ENCODE measurements at regions not wholly inside any gene's neighbourhood (a gene's known extent, or its start where the extent isn't known, plus 50 kb on each side); places are given as distances from the start of the nearest gene placed in this dataset.

DNA sequence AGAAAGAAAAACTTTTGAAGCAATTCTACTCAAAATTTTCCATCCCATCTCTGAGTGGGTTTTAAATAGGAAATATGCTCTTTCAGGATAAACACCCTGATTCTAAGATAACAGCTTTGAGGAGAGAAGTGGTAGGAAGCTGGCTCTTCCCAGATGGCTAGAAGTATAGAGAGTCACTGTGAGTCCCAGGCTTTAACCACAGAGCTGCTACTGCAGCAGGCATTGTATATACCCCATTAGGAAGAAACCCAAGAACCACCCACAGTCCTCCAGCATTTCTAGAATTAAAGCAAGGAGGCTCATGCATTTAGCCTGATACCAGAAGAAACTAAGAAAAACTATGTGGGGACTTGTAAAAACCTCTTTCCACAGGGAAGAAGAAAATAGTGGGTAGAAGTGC, 1405.6 kb upstream of the TENM4 start:
- no peak overlapping the region for H3K27ac ChIP-seq
- no peak for DNase-seq (ENCODE audit: low spot score)
- TF ChIP-seq, protein P1, sequence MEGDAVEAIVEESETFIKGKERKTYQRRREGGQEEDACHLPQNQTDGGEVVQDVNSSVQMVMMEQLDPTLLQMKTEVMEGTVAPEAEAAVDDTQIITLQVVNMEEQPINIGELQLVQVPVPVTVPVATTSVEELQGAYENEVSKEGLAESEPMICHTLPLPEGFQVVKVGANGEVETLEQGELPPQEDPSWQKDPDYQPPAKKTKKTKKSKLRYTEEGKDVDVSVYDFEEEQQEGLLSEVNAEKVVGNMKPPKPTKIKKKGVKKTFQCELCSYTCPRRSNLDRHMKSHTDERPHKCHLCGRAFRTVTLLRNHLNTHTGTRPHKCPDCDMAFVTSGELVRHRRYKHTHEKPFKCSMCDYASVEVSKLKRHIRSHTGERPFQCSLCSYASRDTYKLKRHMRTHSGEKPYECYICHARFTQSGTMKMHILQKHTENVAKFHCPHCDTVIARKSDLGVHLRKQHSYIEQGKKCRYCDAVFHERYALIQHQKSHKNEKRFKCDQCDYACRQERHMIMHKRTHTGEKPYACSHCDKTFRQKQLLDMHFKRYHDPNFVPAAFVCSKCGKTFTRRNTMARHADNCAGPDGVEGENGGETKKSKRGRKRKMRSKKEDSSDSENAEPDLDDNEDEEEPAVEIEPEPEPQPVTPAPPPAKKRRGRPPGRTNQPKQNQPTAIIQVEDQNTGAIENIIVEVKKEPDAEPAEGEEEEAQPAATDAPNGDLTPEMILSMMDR (IDR thresholded peaks at IDR 0.05): no peak
- no peak overlapping the region for H3K4me3 ChIP-seq

DNA sequence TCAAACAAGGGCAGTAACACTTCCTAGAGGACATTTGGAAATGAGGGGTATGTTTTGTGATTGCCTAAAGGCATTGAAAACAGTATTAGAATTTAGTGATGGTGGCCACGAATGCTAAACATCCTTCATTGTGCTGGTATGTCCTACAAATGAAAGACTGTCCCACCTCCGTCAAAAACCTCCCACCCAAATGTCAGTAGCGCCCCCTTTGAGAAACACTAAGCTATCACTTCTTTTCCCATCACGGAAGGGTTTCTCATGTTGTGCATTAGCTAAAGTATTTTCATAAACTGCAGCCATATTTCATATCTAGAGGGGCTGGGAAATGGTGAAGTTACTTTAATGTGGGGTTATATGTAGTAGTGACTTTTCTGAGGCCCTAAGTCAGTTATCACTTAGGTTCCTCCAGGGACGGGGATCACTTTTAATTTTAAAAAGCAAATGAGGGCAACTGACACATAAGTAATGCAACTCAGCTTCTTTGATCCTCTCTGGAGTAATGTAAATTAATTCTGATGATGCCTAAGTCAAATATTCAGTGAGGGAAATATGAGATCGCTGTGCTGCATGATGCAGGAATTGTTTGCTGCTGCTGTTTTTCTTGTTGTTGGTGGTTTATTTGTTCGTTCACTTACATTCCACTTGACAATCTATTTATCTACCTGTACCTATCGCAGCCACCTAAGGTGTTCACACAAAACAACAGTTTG, 1403.4 kb upstream of the TENM4 start:
- TF ChIP-seq, protein P1 (IDR thresholded peaks at IDR 0.05): no peak
- H3K4me3 ChIP-seq: no peak overlapping the region
- DNase-seq (ENCODE audit: low spot score): no peak
- no peak overlapping the region for H3K27ac ChIP-seq

DNA sequence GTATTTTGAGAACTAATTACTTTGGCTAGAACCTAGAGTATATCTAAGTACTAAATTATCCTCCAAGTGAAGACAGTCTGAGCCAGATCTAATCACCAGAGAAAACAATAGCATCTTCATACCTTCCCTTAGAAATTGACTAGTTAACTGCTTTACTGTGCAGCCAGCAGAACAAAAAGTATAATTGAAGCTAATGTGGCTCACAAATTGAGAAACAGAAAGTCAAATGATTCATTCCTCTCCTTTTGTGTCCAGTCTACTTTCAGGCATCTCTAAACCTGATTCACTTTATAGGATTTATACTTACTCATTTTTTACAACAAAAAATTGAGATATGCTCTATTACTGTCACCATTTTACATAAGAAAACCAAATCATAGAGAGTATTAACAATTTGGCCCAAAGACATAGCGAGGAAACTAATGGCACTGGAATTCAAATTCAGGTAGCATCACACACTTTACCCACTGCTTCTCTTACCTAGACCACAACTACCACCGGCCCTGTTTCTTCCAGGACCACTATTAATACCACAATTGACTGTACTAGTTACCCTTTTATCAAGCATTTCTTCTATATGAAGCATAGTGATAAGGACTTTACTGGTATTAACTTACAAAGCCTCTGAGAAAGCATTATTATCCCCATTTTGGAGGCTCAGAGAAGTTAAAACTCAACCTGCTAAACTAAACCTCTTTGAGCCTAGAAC, 1402.6 kb upstream of the TENM4 start:
- DNase-seq (ENCODE audit: low spot score): no peak
- TF ChIP-seq, protein P1 (IDR thresholded peaks at IDR 0.05): no peak
- H3K4me3 ChIP-seq: no peak overlapping the region
- no peak overlapping the region for H3K27ac ChIP-seq

DNA sequence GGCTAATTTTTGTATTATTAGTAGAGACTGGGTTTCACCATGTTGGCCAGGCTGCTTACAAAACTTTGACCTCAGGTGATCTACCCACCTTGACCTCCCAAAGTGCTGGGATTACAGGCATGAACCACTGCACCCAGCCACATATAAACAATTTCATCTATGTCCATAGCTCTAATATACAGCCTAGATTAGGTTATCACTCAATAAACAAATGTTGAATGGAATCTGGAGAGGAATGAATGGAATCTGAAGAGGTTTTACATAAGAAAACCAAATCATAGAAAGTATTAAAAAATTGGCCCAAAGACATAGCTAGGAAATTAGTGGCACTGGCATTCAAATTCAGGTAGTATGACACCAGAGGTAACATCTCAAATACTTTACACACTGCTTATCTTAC, 1401.4 kb upstream of the TENM4 start:
- Histone ChIP-seq H3K27ac (no peak overlapping the region), H3K4me3 (no peak overlapping the region)
- TF ChIP-seq, protein P1 (IDR thresholded peaks at IDR 0.05): no peak
- no peak for DNase-seq (ENCODE audit: low spot score)

DNA sequence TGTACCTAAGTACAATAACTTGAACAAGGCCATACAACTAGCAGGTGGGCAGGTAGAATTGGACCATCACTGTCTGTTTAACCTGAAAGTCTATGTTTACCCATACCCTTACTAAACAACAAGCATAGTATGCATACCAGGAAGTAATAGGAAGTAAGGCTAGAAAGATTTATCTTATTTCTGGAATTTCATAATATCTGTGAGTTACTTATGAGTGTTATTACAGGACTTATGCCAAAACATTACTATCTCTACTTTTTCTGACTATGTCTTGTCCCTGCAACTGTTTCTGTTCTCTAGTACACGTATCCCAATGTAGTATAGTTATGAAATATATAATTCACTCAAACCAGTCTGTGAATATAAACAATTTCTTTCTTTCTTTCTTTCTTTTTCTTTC, 1400.8 kb upstream of the TENM4 start:
- H3K4me3 ChIP-seq: no peak overlapping the region
- no peak overlapping the region for H3K27ac ChIP-seq
- TF ChIP-seq, protein P1 (IDR thresholded peaks at IDR 0.05): no peak
- no peak for DNase-seq (ENCODE audit: low spot score)

DNA sequence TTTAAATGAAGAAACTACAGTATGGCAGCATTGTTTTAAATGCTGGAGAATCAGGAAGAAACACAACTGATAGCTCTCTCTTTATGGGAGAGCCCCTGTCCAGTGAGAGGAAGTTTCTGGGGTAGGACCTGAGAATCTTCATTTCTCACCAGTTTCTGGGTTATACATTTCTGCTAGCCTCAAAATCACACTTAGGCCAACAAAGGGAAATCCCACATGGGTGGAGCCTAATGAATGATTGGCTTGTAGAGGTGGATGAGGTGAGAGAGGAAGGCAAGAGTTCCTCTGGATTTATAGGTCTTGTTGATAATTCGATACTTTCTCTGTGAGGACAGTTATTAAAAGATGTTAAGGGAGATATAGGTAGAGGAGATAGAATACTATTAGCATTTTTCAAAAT, 1397.3 kb upstream of the TENM4 start:
- TF ChIP-seq, protein P1 (IDR thresholded peaks at IDR 0.05): no peak
- Histone ChIP-seq H3K4me3 (no peak overlapping the region), H3K27ac (no peak overlapping the region)
- DNase-seq (ENCODE audit: low spot score): no peak

DNA sequence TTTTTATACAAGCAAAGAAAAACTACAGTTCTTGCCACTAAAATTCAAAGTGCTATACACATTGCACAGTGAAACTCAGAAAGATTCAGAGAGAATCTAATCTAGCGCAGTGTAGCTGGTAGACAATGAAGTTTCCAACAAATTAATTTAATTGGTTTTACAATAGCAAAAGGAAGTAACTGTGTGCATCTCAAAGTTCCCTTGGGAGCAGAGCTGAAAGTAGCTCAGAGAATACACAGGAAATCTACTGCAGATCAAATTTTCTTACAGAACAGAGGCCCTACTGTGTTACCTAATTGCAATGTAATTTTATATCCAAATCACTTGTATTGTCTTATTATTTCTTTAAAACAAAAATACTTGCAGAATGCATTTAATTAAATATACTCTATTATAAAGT, 1396.2 kb upstream of the TENM4 start:
- Histone ChIP-seq H3K4me3 (no peak overlapping the region), H3K27ac (no peak overlapping the region)
- no peak for DNase-seq (ENCODE audit: low spot score)
- TF ChIP-seq, protein P1 (IDR thresholded peaks at IDR 0.05): no peak

Measured in coronary artery (tissue), 2 donors.